WTC11 (cell line): ENCODE measurements at regions not wholly inside any gene's neighbourhood (a gene's known extent, or its start where the extent isn't known, plus 50 kb on each side); places are given as distances from the start of the nearest gene placed in this dataset.

Source experiments
- ATAC-seq: fragments of 200-7000 bp; cut with Tn5 transposase; 2 replicates; pipeline ENCODE4 v1.10.0; 2021; ENCODE audit warnings: mild to moderate bottlenecking, moderate library complexity
- CTCF ChIA-PET: fragments of 300-600 bp; sonication (Branson Sonifier 250); formaldehyde crosslinking; loops from one replicate; lab custom pipeline; 2021; ENCODE audit warnings: antibody characterized with exemption; lab: Charles Lee
- POLR2A ChIA-PET: fragments of 350-600 bp; sonication (Branson Sonifier 250); formaldehyde crosslinking; loops from one replicate; lab custom pipeline; 2021; ENCODE audit warnings: antibody characterized with exemption; lab: Charles Lee
- DNase-seq: peaks from one replicate; pipeline ENCODE4 v3.0.0; 2021; ENCODE audit warnings: low spot score
- H3K27ac Mint-ChIP-seq: 2 replicates; pipeline ENCODE4 v1.8.0; 2021; ENCODE audit warnings: mixed read lengths
- H3K27me3 Mint-ChIP-seq: 2 replicates; pipeline ENCODE4 v1.8.0; 2021; ENCODE audit warnings: low read depth, mild to moderate bottlenecking, moderate library complexity, mixed read lengths
- H3K36me3 Mint-ChIP-seq: 2 replicates; pipeline ENCODE4 v1.8.0; 2021; ENCODE audit warnings: mixed read lengths
- H3K4me1 Mint-ChIP-seq: 2 replicates; pipeline ENCODE4 v1.8.0; 2022; ENCODE audit warnings: mixed read lengths
- H3K4me3 Mint-ChIP-seq: 2 replicates; pipeline ENCODE4 v1.8.0; 2021; ENCODE audit warnings: mild to moderate bottlenecking, moderate library complexity, mixed read lengths
- H3K9me3 Mint-ChIP-seq: 2 replicates; pipeline ENCODE4 v1.8.0; 2021; ENCODE audit warnings: mixed read lengths
- AFF4 ChIP-seq: sonication (generic); formaldehyde crosslinking; IDR thresholded peaks from 2 replicates; pipeline ENCODE4 v1.8.1; 2023; ENCODE audit warnings: mild to moderate bottlenecking, missing genetic modification reagents, borderline replicate concordance
- ATF1 ChIP-seq: sonication (generic); formaldehyde crosslinking; IDR thresholded peaks from 2 replicates; pipeline ENCODE4 v1.8.1; 2023; ENCODE audit warnings: mild to moderate bottlenecking, moderate library complexity, missing genetic modification reagents
- ATF6 ChIP-seq: sonication (generic); formaldehyde crosslinking; IDR thresholded peaks from 2 replicates; pipeline ENCODE4 v1.8.1; 2023; ENCODE audit warnings: mild to moderate bottlenecking, missing genetic modification reagents
- CREB1 ChIP-seq: sonication (generic); formaldehyde crosslinking; IDR thresholded peaks from 2 replicates; pipeline ENCODE4 v1.8.0; 2023; ENCODE audit warnings: mild to moderate bottlenecking, missing genetic modification reagents
- EMX1 ChIP-seq: fragments of 250-450 bp; sonication (Bioruptor Pico); IDR thresholded peaks from 2 replicates; pipeline ENCODE4 v1.8.0; 2021; ENCODE audit warnings: mild to moderate bottlenecking
- FOXK1 ChIP-seq: sonication (generic); formaldehyde crosslinking; IDR thresholded peaks from 2 replicates; pipeline ENCODE4 v1.8.0; 2022; ENCODE audit warnings: mild to moderate bottlenecking, moderate library complexity, missing genetic modification reagents
- GABPB1 ChIP-seq: sonication (generic); formaldehyde crosslinking; IDR thresholded peaks from 2 replicates; pipeline ENCODE4 v1.8.1; 2023; ENCODE audit warnings: mild to moderate bottlenecking, missing genetic modification reagents
- GTF2I ChIP-seq: fragments of 250-450 bp; sonication (Bioruptor Pico); conservative IDR thresholded peaks from 2 replicates; pipeline ENCODE4 v1.4.0; 2021; ENCODE audit warnings: mild to moderate bottlenecking
- IRF1 ChIP-seq: sonication (generic); formaldehyde crosslinking; IDR thresholded peaks from 2 replicates; pipeline ENCODE4 v1.8.0; 2023; ENCODE audit warnings: missing genetic modification reagents
- KAT7 ChIP-seq: sonication (generic); formaldehyde crosslinking; IDR thresholded peaks from 2 replicates; pipeline ENCODE4 v1.8.1; 2023; ENCODE audit warnings: missing genetic modification reagents, mild to moderate bottlenecking, borderline replicate concordance
- NR1H2 ChIP-seq: sonication (generic); formaldehyde crosslinking; IDR thresholded peaks from 2 replicates; pipeline ENCODE4 v1.9.0; 2021; ENCODE audit warnings: mild to moderate bottlenecking, moderate library complexity, missing genetic modification reagents
- PRDM15 ChIP-seq: sonication (generic); formaldehyde crosslinking; IDR thresholded peaks from 2 replicates; pipeline ENCODE4 v1.8.0; 2022; ENCODE audit warnings: missing genetic modification reagents
- RELA ChIP-seq: sonication (generic); formaldehyde crosslinking; IDR thresholded peaks from 2 replicates; pipeline ENCODE4 v1.8.1; 2022; ENCODE audit warnings: missing genetic modification reagents, mild to moderate bottlenecking, borderline replicate concordance
- TP53 ChIP-seq: sonication (generic); formaldehyde crosslinking; IDR thresholded peaks from 2 replicates; pipeline ENCODE4 v1.8.1; 2023; ENCODE audit warnings: mild to moderate bottlenecking, missing genetic modification reagents
- ZNF281 ChIP-seq: sonication (generic); formaldehyde crosslinking; IDR thresholded peaks from 2 replicates; pipeline ENCODE4 v1.8.0; 2023; ENCODE audit warnings: mild to moderate bottlenecking, missing genetic modification reagents
- ZNF423 ChIP-seq: fragments of 250-450 bp; sonication (Bioruptor Pico); IDR thresholded peaks from 2 replicates; pipeline ENCODE4 v2.1.2; 2022; ENCODE audit warnings: mild to moderate bottlenecking, moderate library complexity
- ZNF512 ChIP-seq: sonication (generic); formaldehyde crosslinking; IDR thresholded peaks from 2 replicates; pipeline ENCODE4 v1.8.1; 2022; ENCODE audit warnings: missing genetic modification reagents, borderline replicate concordance
- ZNF532 ChIP-seq: fragments of 250-450 bp; sonication (Bioruptor Pico); IDR thresholded peaks from 2 replicates; pipeline ENCODE4 v1.9.0; 2021; ENCODE audit warnings: mild to moderate bottlenecking, borderline replicate concordance

GRCh38 chrX:27404366-27404765 is 58.8 kb downstream of the PPP4R3C start:
- ATAC-seq: no peak
- TF ChIP-seq GABPB1 (CRISPR knock-in tag): no peak
- TF ChIP-seq NR1H2 (CRISPR knock-in tag): no peak
- no peak for TF ChIP-seq EMX1
- TF ChIP-seq CREB1 (CRISPR knock-in tag): no peak
- no peak for TF ChIP-seq IRF1 (CRISPR knock-in tag)
- TF ChIP-seq GTF2I (CRISPR knock-in tag): no peak
- TF ChIP-seq ZNF281 (CRISPR knock-in tag): no peak
- no peak for TF ChIP-seq RELA (CRISPR knock-in tag)
- TF ChIP-seq ZNF512 (CRISPR knock-in tag): no peak
- no peak for TF ChIP-seq ATF6 (CRISPR knock-in tag)
- TF ChIP-seq ZNF532 (CRISPR knock-in tag): no peak
- no peak for TF ChIP-seq PRDM15 (CRISPR knock-in tag)
- TF ChIP-seq FOXK1 (CRISPR knock-in tag): no peak
- no peak for TF ChIP-seq TP53 (CRISPR knock-in tag)
- no peak for TF ChIP-seq KAT7 (CRISPR knock-in tag)
- no peak for TF ChIP-seq AFF4 (CRISPR knock-in tag)
- TF ChIP-seq ZNF423: no peak
- no peak for TF ChIP-seq ATF1 (CRISPR knock-in tag)
- no peak overlapping the region for H3K4me3 Mint-ChIP-seq
- ChIA-PET POLR2A (no interaction called here), CTCF (no interaction called here)
- H3K36me3 Mint-ChIP-seq: no peaks in the 10 kb centered on the region
- no peak for DNase-seq
- no peaks in the 10 kb centered on the region for H3K27me3 Mint-ChIP-seq
- no peaks in the 10 kb centered on the region for H3K9me3 Mint-ChIP-seq
- H3K27ac Mint-ChIP-seq: no peak overlapping the region
- H3K4me1 Mint-ChIP-seq: no peaks in the 10 kb centered on the region
